ENCODE measurements at regions not wholly inside any gene's neighbourhood (a gene's known extent, or its start where the extent isn't known, plus 50 kb on each side); places are given as distances from the start of the nearest gene placed in this dataset.

DNA sequence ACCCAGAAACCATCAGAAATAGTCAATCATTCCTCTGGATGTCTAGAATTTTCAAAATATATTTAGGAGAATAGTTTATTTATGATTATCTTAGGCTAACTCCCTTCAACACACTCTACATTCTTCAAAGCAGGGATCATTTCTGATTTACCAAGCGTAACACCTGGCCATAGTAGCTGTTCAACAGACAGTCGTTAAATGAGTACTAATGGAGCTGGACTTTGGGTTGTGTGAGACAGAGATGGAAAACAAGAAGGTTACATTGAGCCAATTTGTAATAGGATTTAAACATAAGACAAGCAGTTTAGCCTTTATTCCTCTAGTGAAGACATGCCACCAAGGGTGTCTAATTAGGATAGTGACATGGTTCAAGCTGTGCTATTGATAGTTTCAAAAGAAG lies 129.2 kb upstream of the ANO3 start:
- DNase-seq: no peak

GRCh38 chr11:26204101-26204500 lies 127.8 kb upstream of the ANO3 start:
- no peak for DNase-seq

- no peak for DNase-seq
Observed at GRCh38 chr11:26204839-26205238, 127.1 kb upstream of the ANO3 start.

DNA sequence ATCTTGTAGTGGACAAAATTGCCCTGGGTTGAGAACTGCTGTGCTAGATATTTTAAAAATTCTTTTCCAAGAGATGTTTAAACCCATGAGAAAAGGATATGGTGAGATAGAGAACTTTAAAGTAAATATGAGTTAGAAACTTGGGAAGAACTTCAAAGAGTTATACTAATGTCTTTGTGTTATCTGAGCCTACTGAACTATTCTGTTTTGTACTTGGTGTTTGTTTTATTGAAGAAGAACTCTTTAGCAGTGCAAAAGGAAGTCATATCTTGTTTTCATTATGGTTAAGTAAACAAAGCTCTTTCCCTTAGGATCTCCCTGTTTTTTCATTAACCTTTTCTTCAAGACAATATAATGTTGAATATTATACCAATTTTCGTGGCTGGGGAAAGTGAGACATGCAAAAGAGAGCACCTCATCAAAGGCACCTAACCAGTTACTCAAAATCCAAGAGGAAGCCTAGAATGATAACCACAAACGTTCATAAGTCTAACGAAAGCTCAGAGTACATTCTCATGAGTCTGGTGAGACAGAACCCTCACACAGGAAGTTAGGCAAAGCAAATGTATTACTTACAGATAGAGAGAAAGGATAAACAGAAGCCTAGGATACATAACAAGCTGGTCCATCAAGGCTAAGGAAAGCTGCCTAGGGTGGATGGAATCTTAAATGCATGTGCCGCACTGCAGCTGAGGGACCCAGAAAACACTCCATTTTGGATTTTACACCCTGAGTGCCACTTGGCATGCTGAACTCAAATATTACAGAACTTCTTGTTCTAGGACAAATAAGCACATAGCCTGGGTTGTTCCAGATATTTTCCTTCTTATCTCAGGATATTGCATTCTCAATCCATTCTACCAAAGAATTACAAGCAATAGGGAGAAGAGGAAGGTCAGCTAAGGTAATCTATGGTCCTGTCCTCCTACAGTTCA lies 112.5 kb upstream of the ANO3 start:
- DNase-seq: no peak

DNA sequence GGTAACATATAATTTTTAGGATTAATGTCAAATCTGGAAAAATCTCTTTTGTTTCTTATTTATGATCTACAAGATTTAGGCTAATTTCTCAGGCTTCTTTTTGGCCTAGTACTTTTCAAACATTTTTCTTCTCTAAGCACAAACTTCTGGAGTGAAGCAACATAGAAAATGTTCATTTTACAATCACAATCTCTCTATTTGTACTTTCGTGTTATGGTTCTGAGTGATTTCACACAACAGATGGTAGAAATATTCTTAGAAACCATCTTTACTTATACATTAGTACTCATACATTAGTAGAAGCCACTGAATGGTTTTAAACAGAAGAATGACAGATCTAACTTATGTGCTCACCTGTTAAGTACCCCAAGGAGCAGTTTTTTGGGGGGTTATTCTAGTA lies 106.3 kb upstream of the ANO3 start:
- no peak for DNase-seq

- DNase-seq: no peak
Observed at GRCh38 chr11:26227301-26227746, 104.6 kb upstream of the ANO3 start.

DNA sequence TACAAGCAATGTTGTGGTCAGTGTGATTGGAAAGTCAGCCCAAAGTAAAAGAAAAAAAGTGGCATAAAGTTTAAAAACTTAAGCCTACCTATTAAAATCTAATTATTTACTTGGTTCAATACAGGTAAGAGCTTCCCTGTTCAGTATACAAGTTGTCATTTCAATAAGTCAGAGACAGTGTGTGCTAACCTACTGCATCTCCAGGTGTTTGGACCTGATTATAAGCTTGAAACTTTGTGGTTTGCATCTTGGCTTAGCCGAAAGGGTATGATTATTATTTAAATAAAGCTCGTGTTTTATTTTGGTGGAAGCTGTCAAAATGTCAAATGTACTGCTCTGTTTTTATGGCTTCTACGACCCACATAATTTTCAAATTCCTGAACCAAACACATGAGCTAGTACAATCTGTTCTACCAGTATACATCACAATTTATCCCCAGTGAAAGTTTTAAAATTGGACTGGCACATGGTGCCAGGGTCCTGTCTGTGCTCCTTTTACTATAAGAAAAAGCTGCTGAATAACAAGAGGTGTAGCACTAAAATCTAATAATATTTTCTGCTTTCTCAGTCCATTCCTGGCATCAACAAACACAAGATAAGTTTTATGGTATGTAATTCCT lies 103.9 kb upstream of the ANO3 start:
- no peak for DNase-seq

DNA sequence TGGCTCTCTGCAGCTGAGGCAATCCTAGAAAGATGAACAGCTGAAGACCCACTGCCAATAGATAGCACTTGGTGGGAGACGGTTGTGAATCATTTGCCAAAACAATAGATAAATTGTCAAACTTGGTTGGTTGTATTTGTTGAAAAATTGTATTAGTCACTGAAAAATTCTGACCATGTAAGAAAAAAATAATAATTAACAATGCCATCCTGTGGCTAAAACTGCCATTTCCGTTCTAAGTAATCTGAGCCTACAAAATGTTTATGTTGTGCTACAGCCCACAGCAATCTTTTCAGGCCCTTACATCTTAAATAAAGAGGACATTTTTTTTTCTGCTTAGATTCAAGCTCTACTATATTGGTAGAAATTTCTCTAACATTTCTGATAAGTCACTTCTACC lies 103.2 kb upstream of the ANO3 start:
- DNase-seq: no peak

DNA sequence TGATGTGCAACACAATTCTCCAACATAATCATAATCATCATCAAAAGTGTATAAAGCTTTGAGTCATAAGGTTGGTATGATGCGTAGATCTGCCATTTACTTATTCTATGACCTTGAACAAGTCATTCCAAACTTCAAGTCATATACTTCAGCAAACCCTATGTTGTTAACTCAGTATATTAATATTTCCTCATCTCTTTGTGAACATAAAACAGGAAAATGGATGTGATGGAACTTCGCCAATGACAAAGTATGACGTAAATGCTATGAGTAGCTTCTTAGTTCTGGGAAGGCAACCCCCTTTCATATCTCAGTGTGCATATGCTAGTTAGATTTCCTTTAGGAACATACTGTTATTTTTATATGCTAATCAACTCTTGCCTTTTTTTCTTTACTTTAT lies 102.7 kb upstream of the ANO3 start:
- DNase-seq: no peak

GRCh38 chr11:26229981-26230380 lies 101.9 kb upstream of the ANO3 start:
- no peak for DNase-seq

DNA sequence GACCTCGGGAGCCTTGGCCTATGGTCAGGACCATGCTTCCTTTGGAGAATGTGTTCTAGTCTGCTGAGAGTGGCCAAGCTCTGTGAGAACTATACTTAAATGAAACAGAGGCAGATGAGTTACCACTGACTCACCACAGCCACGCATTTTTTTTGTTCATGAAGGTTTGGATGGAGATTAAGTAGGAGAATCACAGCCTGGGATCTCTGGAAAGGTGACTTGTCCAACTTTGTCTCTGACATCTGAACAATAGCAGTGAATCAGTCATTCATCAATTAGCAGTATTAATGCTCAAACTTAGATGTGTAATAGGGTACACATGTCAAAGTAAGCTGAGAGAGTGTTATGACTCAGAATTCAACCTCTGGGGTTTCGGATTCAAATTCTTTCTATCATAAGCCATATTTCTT lies 100.7 kb upstream of the ANO3 start:
- no peak for DNase-seq

DNA sequence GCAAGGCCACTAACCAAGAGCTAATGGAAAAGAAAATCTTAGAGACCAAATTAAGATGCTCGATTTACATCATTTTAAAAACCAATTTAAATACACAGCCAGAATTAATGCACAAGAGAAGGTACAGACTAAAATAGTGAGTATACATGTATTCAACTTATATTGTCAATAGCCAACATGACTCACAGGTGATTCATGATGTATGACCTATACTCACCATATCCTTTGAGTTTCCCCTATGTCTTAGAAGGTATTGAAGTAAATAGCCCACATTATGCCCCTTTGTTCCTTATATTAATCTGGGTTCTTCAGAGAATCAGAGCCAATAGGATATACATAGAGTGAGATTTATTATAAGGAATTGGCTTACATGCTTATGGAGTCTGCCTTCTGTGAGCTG lies 97.5 kb upstream of the ANO3 start:
- DNase-seq: no peak

GRCh38 chr11:26243426-26243825 lies 88.5 kb upstream of the ANO3 start:
- DNase-seq: no peak

DNA sequence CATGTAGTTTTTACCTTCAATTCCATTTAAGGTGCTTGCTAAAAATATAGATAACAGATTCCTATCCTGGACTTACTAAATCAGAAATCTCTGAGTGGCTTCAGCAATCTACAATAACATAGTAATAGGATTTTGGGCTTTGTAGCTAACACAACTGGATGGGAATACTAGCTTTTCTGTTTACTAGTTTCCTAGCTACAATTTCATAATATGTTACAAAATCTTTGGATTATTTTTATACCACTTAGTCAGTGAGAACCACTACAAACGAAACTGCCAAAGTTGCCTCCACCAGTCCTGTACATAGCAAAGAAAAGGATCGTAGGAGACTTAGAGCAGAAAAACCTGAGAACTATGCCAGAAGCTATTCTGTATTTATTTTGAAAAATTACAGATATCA lies 87.7 kb upstream of the ANO3 start:
- DNase-seq: no peak

GRCh38 chr11:26245046-26245445 lies 86.9 kb upstream of the ANO3 start:
- DNase-seq: no peak

GRCh38 chr11:26247340-26247739 lies 84.6 kb upstream of the ANO3 start:
- no peak for DNase-seq

- no peak for DNase-seq
Observed at GRCh38 chr11:26248661-26249060, 83.3 kb upstream of the ANO3 start.

DNA sequence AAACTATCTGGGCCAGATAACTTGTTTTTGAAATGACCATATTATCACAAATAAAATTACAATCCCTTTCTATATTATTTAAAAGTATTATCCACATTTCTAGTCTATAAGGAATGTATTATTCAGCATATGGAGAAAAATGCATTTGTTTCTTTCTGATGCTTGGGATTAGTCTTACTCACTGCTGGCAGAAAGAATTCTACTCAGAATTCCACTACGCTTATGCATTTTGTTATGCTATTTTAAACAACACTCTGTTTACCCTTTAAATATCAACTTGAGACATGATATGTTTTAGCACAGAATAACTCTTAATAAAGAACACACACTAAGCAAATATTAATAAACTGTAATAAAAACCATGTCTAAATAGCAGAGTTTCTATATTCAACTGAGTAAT lies 77.6 kb upstream of the ANO3 start:
- DNase-seq: no peak

DNA sequence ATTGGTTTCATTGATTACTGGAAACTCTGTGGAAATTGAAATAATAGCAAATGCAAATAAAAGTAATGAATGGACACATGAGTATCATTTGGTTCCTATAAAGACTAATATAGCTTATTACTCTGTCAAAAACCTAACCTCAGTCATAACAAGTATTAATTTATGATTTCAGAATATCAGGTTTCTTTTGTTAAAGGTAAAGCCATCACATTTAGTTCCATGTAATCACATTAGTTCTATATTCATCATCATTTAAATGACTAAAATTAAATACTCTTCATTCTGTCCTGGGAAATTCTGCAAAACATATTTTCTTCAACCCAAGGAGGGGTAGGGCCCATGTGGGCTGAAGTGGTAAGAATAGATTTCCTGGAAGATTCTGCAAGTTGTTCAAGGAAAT lies 68.2 kb upstream of the ANO3 start:
- no peak for DNase-seq

DNA sequence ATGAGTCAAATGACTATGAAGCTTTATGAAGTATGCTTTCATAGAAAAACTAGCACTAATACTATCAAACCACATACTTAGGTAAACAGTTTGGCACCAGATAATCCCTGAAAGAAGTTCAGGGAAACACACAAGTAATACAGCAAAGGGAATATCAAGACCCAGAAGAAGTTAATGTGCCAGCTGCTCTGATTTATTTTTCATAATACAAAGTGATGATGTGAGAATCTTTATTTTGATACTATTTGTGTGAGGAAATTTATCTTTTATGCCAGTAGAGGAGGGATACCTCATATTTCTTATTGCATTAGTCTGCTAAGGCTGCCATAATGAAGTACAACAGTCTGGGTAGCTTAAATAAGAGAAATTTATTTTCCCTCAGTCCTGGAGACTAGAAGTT lies 67.7 kb upstream of the ANO3 start:
- no peak for DNase-seq

DNA sequence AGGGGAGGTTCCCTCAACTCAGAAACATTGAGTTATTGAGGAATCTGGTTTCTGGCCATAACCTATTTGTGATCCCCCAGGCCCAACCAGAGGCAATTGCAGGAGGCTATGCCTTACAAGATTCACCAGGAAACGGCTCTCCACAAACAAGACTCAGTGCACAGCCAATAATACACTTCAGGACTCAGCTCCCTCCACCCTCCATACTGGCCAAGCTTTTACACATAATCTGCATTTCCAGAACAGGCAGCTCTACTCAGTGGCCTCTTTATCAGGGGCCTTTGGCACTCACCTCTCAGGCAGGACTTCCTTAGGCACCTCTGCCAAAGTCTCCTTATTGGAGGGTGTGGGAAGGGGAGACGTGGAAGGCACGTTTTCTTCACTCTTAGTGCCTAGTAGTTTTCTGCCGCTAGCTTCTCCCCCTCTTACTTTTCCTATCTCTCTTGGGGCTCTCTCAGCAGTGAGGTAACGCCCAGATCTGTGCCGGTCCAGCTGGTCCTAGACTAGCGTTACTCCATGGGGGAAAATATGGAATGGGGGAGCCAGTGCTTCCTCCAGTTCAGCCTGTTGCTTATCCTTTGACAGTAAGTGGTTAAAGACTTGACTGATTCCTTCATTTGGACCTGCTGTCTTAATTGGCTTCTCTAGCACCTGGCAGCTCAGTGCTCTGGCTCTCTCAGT lies 62.8 kb upstream of the ANO3 start:
- DNase-seq: no peak

DNA sequence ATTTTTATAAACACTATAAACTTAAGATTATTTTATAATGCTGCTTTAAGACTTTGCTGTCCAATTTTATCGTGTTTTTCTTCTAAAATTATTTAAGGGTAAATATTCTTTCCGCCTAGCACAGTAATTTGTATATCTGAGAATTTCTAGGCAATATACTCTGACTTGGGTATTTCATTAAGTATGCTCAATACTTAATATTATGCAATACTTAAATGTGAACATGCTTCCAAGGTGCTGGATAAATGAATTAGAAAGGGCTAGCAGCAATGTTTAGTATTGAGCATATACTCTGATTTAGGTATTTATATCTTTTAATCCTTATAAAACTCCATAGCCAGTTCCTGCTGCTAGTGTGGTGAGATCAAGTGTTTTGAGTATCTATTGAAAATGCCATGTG lies 60.3 kb upstream of the ANO3 start:
- DNase-seq: no peak

DNA sequence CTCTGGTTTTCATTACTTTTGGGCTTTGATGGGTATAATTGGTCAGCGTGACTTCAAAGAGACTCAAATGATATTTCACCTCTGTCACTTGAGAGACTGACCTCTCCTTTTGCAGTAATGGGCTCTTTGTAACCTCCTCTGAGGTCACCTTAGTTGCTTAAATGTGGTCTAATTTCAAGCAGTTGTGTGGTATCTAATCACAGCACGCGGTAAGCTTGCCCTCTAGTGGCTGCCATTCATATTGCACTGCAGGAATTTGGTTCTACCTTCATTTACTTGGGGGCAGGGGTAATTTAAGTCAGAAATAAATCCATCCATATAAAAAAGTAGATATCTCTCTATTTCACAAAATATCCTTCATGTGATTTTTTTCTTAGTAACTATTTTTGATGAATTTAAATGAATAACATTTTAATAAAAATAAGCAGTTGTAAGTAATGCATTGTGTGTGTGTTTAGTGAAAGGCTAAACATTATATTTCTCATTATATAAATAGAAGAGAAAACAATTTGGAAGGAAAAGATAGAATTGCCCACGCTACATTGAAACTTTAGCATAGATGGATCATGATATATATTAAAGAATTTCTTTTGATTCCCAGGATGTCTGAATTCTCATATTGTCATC lies 55.0 kb upstream of the ANO3 start:
- DNase-seq: peak; percentile 22

DNA sequence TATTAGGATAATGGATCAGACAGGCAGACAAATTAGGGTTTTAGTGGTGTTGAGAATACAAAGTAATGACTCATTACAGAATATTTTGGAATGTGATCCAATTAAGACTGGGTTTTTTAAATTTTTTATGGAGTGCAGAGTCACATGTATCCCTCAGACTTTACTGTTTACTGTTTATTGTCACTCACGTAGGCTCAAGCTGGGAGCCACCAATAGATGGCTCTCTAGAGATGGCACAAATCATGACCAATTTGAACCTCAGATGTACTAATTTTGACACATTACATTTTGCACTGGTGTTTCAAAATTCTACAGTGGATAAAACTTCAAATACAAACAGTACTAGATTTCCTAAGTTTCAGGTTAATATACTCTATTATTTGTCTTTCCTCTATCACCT lies 53.6 kb upstream of the ANO3 start:
- DNase-seq: no peak
